Suppressor macrophage treated with lipopolysaccharide for 1 hour (primary cell): ENCODE measurements at regions not wholly inside any gene's neighbourhood (a gene's known extent, or its start where the extent isn't known, plus 50 kb on each side); places are given as distances from the start of the nearest gene placed in this dataset.

Experiments used
- DNase-seq, 3 donors: peaks; one replicate each; pipeline ENCODE4 v3.0.0-alpha.2; 2020 to 2022

DNA sequence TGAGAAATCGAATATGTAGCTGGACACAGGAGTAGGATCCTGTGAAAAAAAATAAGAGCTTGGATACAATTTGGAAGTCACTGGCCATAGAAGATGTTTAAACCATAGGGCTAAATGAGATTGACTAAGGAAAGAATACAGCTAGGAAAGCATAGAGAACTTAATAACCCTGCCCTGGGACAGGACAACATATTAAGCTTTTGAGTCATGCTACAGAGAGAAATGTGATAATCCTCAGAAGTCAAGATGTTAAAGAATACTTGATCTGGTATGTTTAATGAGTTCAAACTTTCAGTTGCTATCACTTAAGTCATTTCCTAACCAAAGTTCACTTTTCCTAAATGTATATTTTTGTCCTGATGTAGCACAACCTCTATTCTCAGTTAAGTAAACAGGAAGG is 154.6 kb upstream of the TSHZ2 start:
- no peak for DNase-seq

DNA sequence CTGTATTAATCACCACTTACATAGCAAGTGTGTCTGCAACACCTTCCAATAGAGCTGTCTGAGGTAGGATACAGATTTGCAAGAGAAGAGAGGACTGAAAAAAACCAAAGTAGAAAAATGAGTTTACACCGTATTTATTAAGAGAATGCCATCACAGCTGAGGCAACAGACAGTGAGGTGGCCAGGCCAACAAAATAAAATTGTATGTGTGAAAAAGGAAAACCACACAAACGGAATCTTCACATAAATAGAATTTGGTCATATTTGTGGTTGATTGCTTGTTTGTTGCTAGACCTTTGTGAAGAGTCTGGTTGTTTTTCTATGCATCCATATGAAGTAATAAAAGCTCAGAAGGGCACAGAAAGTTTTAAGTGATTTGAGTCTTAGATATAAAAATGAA is 157.8 kb upstream of the TSHZ2 start:
- DNase-seq: no peak

DNA sequence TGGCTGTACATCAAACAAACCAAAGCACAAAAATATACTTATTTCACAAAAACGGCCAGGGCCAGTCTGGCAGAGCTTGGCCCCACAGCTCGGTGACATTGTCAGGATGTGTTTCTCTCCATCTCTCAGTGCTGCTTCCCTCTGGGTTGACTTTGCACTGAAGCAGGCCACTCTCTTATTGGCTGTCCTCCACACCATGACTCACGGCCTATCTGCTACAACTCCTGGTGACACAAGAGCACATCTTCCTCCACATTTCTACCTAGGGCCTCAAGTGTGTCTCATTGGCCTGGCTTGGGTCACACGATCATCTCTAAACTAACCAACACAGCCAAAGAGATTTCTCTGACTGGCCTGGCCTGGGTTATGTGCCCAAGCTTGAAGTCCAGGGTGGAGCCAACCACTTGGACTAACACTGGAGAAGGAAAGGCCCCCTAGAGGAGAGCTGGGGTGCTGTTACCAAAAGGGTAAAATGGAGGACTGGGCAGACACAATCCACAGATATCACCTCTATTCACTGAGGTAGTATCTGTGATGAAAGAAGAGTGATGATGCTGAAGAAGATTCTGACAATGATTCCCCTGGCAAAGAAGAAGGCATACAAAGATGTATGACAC is 159.8 kb upstream of the TSHZ2 start:
- DNase-seq: no peak

DNA sequence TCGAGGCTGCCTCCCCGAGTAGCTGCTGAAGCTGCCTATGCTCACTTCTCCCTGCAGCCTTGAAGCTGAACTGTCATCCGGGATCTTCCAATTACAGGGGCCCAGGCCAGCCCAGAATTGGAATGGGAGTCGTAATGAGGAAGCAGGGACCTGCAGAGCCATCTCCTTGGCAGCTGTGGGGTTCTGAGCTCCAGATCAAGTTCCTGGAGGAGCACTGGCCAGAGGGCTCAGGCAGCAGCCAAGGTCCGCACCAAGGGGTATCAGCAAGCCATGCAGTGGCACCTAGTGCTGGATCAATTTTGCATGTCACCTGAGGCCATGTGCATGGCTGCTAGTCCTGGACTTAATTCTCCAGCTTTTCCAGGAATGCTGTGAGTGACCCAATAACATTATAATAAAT is 163.2 kb upstream of the TSHZ2 start:
- DNase-seq: no peak

DNA sequence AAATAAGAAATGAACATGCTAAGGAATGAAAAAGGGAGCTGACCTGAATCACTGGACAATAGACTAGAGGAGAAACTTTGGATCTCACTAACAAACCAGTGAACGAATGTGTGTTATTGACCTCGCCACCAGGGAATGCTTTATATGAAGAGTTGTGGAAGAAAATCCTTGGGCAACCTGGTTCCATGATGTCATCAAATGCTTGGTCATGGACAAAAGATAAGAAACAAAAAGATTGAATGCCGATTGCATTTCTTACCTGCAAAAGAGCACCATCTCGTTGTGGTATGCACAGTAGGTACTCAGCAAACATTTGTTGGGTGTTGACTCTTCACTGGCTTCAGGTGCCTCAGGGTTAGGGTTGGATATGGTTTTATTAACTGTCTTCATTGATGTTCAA is 165.2 kb upstream of the TSHZ2 start:
- DNase-seq: no peak

DNA sequence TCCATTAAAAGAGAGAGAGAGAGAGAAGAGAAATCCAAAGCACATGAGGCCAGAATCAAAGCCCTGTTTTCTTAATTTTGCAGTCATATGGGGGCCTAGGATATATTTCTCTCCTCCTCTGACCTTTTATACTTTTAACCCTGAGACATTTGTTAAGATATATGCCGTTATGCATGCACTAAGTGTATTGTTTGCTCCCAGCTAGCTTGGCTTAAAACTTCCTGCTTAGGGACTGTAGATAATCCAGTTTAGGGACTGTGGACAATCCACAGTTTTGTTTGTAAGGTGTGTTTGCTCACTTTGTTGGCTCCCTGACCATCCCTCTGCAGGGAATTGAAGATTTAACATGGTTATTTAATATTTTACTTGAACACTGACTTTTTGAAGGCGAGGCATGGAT is 166.3 kb upstream of the TSHZ2 start:
- DNase-seq: no peak

DNA sequence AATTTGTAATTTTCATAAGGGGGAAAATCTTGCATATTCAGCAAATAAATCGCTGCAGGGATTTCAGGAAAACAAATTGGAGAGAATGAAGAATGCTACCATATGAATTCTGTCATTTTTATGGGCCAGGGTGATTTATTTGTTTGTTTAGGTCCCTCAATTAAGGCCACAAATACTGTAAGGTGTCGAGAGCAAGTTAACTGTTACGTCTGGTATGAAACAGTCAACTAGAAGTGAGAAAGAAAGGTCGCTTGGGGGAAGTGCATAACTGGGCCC is 166.9 kb upstream of the TSHZ2 start:
- no peak for DNase-seq

DNA sequence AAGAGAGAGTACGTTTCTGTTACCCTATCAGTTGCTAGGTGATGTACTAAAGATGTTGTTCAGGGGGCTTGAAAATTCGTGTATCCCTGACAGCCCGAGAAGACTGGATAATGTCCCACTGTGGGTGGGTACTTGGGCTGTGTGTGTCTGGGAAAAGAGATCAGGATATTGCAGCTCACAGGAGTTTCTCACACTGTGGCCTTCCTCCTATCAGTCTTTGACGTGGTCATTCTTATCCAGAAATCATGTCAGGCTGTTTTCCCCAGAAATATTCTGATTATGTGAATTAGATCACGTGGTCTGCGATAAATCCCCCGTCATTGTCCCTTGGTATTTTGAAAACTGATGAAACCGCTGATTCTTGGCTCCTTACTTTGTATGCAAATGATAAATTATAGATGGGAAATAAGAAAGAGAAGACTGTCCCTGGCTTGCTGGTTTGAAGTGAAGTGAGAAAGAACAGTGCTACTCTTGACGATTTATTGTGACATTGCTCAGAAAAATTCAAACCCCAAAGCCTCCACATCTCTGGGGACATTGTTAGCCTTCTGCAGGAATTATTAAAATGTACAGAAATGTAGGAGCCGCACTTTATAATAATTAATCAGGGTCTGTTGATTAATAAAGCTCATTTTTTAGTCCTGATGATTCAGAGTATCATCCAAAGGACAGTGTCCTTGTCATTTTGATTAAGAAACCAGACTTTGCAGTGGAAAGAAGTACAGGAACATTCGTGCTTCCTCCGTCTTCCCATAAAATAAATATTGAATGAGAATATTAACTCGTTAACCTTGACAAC is 167.5 kb upstream of the TSHZ2 start:
- DNase-seq: no peak

DNA sequence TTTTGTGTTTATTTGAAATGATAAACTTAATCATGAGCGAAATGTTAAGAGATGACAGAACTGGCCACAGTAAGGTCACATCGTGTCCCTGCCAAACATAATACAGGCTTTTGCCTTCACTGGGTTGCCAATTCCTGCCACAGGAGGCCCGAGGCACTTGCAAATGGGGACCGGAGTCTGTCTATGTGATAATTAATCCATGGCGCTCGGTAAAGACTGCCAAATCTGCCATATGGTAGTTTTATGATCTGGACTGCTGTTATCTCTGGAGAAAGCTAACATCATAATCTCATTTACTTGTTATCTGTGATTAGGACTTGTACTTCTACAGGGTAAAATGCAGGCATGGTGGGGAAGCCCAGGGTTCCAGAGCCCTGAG is 170.5 kb upstream of the TSHZ2 start:
- no peak for DNase-seq

DNA sequence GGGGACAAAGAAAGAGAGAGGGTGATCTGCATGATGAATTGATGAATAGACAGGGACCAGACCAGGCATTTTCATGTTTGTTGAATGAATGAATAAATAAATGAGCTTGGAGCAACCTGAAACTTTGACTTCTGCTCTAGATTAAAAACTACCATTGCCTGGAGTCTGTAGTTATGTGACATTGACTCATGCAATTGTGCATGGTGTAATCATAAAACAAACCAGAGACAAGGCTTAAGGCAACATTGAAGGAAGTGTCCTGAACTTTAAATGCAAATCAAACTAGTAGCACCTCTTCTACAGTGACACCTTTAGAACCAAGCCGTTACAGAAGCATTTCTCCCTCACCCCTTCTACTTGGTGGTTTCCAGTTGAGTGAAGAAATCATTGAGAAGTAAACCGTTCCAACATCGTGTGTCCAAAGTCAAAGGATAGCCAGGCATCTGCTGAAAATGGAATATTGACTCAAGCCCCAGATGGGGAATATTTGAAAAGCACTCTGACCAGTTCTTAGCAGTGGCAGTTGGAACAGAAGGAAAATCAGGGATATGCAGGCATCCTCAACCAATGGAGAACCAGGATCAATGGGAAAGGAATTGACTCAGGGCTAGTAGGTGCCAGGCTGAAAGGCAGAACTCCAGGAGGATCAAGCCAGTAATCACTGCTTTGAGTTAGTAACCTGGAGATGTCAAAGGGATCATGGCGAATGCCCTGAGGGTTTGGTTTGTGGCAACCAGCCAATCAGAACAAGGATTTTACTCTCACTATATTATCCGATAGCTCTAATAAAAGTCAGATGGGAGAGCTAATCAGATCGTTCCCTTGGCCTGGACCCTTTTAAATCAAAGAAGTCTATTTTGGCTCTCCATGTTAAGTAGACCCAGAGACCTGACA is 171.2 kb upstream of the TSHZ2 start:
- DNase-seq: no peak

DNA sequence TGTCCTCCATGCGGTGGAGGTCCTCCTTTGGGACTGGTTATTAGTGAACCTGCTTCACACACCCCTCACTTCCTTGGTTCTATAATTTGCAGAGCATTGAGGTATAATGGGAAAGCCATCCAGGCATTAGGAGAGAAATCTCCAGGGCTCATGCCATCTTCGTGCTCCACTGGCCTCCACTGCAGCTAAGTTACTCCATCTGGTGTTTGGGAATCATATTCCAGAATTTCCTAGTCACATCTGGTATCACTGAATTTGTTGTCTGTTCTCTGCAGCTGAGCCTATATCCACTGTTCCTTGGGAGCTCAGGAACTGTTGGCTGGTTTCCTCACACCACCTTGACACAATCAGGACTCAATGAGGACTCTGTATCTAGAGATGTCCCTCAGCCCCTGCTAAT is 173.0 kb upstream of the TSHZ2 start:
- DNase-seq: no peak

DNA sequence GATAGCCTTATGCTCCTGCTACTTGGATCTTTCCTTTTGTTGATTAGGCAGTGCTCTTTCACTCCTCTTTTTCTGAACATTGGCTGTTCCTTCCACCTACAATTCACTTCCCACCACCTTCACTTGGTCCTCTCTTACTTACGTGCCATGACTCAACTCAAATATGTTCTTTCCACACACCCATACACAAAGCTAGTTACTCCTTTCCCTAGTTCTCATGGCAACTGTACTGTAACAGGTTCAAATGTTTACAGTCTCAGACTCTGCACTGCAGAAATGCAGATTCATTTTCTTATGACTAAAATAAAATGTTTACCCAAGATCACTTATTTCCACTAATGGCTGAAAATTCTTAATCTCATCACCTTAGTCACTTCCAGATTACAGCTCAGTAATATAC is 174.0 kb upstream of the TSHZ2 start:
- no peak for DNase-seq

DNA sequence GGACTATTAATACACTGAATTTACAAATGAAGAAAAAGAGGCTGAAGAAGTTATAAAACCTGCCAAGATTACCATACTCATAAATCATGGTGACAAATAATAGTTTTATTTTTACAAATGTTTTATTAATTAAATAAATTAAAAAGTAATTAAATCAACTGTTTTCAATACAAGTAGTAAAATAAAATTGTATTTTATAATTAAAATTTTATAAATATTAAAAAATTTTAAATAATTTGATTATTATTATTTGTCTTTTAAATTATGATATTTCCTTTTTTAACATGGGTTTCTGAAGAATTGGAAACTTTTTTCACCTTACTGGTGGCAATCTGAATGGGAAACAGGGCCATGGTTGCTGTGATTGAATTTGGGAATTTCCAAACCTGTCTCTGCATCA is 177.3 kb upstream of the TSHZ2 start:
- DNase-seq: no peak

DNA sequence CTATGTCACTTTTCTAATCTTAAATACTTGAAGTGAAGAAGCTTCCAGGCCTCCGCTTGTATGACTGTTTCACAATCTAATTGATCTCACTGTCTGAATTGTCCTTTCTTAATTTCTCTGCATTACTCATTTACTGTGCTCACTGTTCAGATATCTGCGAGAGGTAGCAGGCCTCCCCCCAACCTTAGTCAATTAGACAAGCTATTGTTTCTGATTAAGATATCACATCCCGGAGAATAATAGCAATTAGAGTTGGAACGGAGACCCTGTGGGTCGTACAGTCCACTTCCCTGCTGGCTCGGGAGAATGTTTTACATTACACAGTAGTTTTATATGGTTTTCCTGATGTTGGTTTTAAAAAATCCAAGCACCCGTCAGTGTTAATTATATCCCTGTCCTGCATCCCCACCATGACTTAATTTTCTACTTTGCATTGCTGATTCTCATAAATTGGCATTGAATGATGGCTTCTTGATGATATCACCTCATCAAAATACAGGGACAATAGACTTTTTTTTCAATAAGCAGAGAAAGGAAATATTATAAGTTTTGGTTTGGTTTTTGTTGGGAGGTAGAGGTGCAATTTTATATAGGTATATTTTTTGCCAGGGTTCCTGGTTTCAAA is 178.7 kb upstream of the TSHZ2 start:
- no peak for DNase-seq

DNA sequence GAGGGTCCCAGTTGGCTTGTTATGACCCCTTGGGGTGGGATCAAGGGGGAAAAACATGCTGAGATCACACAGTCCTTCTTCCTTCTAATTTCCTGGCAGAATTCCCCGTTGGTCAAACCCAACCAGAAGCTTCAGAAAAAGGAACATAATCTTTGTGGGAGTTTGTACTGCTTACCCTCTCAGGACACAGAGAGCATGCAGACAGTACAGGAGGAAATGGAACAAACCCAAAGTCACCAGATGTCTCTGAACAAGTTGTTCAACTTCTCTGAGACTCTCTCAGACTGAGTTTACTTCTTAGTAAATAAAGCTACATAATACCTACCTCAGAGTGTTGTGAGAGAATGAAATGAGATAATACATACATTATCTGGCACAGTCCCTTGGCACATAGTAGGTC is 181.1 kb upstream of the TSHZ2 start:
- DNase-seq: no peak

DNA sequence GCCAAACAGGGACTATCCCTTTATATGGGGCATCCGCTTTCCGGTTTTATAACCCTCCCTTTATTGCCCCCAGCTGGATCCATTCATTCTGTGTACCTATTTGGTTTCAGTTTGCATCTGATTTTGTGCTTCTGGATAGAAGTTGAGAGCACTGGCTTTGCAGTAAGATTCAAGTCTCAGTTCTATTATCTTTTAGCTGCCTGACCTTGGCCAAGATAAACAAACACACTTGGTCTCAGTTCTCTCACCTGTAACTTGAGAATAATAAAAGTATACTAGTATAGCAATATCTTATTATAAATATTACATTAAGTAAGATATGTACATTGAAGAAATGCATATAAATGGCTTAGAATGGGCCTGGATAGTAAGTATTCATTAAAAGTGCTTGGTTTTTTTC is 182.4 kb upstream of the TSHZ2 start:
- no peak for DNase-seq

DNA sequence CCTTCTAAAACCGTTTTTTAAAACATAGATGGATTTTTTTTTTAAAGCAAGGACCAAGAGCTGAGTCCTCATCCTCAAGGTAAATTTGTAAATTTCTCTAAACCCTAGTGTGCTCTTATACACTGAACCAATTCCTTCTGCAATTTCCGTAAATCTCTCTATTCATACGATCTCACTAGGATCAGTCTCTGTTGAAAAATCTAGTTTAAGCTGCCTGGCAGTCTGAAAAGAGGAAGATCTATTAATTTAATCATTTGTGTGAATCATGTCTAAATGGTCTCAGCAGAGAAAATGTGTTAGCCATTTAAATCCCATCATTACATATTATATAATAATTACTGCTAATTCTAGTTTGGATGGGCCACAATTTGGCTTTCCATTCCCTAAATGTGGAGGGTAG is 184.2 kb upstream of the TSHZ2 start:
- no peak for DNase-seq

DNA sequence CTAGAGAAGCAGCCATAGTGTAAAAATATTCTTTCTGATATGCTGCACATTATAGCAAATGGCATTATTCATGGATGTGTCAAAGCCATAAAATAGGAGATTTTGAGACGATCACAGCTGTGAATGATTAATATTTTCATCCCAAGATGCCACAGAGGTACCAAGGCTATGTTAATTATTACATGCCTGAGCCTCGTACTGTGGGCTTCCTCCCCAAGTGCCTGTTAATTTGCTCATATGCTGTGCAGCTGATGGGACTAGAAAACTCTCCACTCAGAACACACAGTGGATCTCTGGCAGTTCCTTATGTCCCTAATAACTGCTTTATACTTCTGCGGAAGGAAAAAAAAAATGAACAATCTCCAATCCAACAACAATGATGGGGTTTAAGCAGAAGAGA is 184.9 kb upstream of the TSHZ2 start:
- DNase-seq: no peak

DNA sequence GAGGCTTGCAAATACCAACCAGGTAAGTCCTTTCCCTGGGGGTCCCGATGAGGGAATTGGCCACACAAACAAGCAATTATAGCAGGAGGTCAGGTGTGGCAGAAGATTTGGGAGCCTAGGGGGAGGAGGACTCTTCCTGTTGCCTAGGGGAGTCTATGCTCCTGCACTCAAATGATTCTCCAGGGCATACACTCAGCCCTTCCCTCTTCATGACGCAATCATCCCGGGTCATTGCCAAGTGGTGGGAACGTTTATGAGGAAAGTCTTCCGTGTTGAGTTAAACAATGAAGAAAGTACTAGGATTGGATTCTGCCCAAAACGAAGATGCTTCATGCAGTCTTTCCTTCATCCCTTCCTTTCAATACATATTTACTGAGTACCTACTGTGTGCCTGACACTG is 186.5 kb upstream of the TSHZ2 start:
- no peak for DNase-seq

DNA sequence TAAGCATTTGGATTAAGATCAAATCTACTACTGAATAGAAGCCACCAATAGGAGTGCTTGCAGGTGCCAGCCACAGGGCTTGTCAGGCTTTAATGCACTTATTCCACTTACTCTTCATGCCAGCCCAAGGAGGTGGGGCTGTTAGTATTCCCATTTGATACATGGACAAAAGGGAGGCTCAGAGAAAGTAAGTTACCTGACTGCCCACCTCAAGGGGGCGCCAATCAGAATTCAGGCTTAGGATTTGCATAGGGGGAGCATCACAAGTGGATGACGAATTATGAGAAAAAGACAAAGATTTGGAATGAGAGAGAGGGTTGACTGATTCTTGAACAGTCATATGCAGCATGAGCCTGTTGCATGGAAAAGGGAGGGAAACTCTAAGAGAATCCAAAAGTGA is 188.4 kb upstream of the TSHZ2 start:
- DNase-seq: peak in 2 of 3 donors; percentile 10 to 25

DNA sequence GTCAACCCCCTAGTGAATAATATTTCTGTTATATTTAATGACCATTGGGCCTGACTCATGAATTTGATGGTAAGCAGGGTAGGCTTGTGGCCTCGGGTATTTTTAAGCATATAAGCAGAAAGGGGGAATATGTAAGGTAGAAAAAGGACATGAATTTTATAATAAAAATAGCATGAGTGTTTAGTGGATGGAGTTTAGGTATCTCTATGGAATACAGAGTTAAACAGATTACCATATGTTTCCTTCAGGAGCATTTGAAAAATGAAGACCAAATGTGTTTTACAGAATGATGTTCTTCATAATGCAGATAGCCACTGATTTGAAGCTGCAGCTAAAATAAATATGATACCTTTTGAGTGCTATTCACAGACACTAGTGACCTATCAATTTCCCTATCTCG is 191.7 kb upstream of the TSHZ2 start:
- no peak for DNase-seq

DNA sequence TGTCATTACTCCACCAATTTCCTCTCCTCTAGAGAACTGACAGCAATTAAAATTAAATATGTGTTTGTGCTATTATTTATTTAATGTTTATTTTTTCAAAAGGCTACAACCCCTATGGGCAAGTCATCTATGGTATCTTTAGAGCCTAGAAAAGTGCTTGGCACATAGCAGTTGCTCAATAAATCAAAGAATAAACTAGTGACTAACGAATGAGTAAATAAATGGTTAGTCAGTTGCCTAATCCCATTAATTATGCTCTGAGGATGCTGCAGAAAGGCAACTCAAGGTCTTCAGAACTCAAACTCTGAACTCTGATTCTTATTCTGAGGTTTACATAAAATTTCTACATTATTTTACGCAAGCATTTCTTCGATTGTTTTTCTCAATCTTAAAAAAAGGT is 193.0 kb upstream of the TSHZ2 start:
- no peak for DNase-seq

DNA sequence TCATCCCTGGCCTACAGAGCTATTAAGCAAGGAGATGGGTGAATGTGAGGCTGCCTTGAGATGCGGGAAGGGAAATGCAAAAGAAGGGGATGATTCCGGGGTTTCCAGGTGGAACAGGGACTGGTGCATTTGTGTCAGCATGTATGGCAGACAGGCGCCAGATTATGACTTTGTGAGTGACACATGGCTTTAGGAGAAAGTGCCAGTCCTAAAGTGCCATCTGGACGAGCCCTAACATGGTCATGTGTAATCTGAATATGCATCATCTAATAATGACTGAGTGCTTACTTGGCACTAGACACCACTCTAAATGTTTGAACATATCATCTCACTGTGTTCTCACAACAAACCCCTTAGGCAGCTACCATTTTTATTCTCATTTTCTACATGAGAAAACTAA is 195.0 kb upstream of the TSHZ2 start:
- no peak for DNase-seq

DNA sequence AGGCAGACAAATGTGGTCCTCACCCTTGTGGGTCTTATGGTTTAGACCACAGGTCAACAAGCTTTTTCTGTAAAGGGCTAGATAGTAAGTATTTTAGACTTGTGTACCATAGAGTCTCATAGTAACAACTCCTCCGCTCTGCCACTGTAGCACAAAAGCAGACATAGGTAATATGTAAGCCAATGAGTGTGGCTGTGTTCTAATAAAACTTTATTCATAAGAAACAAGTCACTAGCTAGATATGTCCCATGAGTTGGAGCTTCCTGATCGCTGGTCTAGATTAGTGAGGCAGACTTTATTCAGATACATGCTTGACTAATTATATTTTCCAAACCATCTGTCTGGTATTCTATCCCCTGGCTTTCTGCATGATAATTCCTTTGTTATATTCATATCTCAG is 196.4 kb upstream of the TSHZ2 start:
- DNase-seq: no peak
